PC-9 (cell line): ENCODE measurements at regions not wholly inside any gene's neighbourhood (a gene's known extent, or its start where the extent isn't known, plus 50 kb on each side); places are given as distances from the start of the nearest gene placed in this dataset.

Experiments
- BruUV-seq: library from RNA; stranded (reverse); fragments of 400-500 nt; replicated peaks from 2 replicates; lab custom pipeline; 2021; lab: Mats Ljungman, UMichigan
- CTCF ChIA-PET: fragments of 300-600 bp; sonication (Branson Sonifier 250); formaldehyde crosslinking; loops from one replicate; lab custom pipeline; 2022; ENCODE audit warnings: antibody characterized with exemption; lab: Charles Lee
- POLR2A ChIA-PET: fragments of 300-600 bp; sonication (Branson Sonifier 250); formaldehyde crosslinking; loops from one replicate; lab custom pipeline; 2022; ENCODE audit warnings: antibody characterized with exemption; ENCODE audit not compliant: unreplicated experiment; lab: Charles Lee
- DNase-seq, 2 experiments: peaks; one replicate each; pipeline versions ENCODE4 v3.0.0 to v3.0.0-alpha.2; 2015 to 2022; ENCODE audit warnings: mixed read lengths in 1 of 2
- H2AFZ ChIP-seq: fragments of 200-600 bp; sonication (generic); 2 replicates; pipeline ENCODE4 v1.8.1; 2017; ENCODE audit warnings: antibody characterized with exemption
- H3F3A ChIP-seq: fragments of 200-600 bp; sonication (generic); 2 replicates; pipeline ENCODE4 v1.8.1; 2017; ENCODE audit warnings: antibody characterized with exemption, mild to moderate bottlenecking, low read depth; ENCODE audit not compliant: insufficient read depth
- H3K27ac ChIP-seq: fragments of 200-600 bp; sonication (generic); 2 replicates; pipeline ENCODE4 v1.6.1; 2016; ENCODE audit warnings: mixed run types
- H3K27me3 ChIP-seq: fragments of 200-600 bp; sonication (generic); 2 replicates; pipeline ENCODE4 v1.6.1; 2016; ENCODE audit warnings: low read depth, mixed run types; ENCODE audit not compliant: insufficient read depth
- H3K36me3 ChIP-seq: fragments of 200-600 bp; sonication (generic); 2 replicates; pipeline ENCODE4 v1.6.1; 2016; ENCODE audit warnings: low read depth, mixed run types
- H3K4me1 ChIP-seq: fragments of 200-600 bp; sonication (generic); replicated peaks from 2 replicates; pipeline ENCODE4 v1.6.1; 2016; ENCODE audit warnings: mixed run types; ENCODE audit not compliant: insufficient read depth
- H3K4me2 ChIP-seq: fragments of 200-600 bp; sonication (generic); 2 replicates; pipeline ENCODE4 v1.6.1; 2017; ENCODE audit warnings: mixed run types
- H3K4me3 ChIP-seq: fragments of 200-600 bp; sonication (generic); 2 replicates; pipeline ENCODE4 v1.6.1; 2016; ENCODE audit warnings: mixed run types
- H3K79me2 ChIP-seq: fragments of 200-600 bp; sonication (generic); 2 replicates; pipeline ENCODE4 v1.6.1; 2017; ENCODE audit warnings: low read depth, mixed run types
- H3K9me2 ChIP-seq: fragments of 200-600 bp; sonication (generic); 2 replicates; pipeline ENCODE4 v1.8.1; 2017; ENCODE audit warnings: mild to moderate bottlenecking; ENCODE audit not compliant: insufficient read depth
- H3K9me3 ChIP-seq: fragments of 200-600 bp; sonication (generic); 2 replicates; pipeline ENCODE4 v1.8.1; 2016; ENCODE audit warnings: low read depth; ENCODE audit not compliant: insufficient read depth
- H4K20me1 ChIP-seq: fragments of 200-600 bp; sonication (generic); 2 replicates; pipeline ENCODE4 v1.8.1; 2017; ENCODE audit not compliant: insufficient read depth
- EZH2 ChIP-seq: fragments of 200-600 bp; sonication (generic); IDR thresholded peaks from 2 replicates; pipeline ENCODE4 v1.8.0; 2017; ENCODE audit warnings: antibody characterized with exemption, low read depth
- intact Hi-C: fragments of 100-400 bp; cut with micrococcal nuclease; formaldehyde crosslinking; loops from one replicate; pipeline ENCODE4 v1.10.0; 2022; ENCODE audit not compliant: unreplicated experiment
- TF ChIP-seq, protein P1 (sequence below): fragments of 200-600 bp; sonication (generic); conservative IDR thresholded peaks from 2 replicates; pipeline ENCODE4 v1.6.1; 2017; ENCODE audit warnings: mixed run types, antibody characterized with exemption, mild to moderate bottlenecking, moderate library complexity

DNA sequence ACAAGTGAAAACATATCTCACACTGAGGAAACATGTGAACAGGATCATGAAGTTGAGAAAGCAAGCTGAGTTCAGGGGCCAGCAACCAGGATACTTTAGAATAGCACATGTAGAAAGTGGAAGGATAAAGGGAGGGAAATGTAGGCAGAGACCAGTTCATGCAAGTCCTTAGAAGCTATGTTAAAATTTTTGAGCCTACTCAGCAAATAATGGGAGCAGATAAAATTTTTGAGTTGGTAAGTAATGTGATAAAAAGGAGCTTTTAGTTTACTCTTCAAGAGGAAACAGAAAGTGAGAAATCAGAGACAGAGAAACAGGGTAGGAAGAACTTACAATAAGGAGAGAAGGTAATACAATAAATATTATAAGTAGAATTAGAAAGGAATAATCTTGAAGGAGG lies 105.6 kb upstream of the ZBTB20 start:
- no peaks in the 10 kb centered on the region; the same call in 1 of the 2 replicates for H3K9me3 ChIP-seq
- H3F3A ChIP-seq, result no peaks in the 10 kb centered on the region
- no peak for DNase-seq
- no peaks in the 10 kb centered on the region for H4K20me1 ChIP-seq
- H3K4me3 ChIP-seq, result no peak overlapping the region
- TF ChIP-seq EZH2, result no peak
- TF ChIP-seq, protein P1, sequence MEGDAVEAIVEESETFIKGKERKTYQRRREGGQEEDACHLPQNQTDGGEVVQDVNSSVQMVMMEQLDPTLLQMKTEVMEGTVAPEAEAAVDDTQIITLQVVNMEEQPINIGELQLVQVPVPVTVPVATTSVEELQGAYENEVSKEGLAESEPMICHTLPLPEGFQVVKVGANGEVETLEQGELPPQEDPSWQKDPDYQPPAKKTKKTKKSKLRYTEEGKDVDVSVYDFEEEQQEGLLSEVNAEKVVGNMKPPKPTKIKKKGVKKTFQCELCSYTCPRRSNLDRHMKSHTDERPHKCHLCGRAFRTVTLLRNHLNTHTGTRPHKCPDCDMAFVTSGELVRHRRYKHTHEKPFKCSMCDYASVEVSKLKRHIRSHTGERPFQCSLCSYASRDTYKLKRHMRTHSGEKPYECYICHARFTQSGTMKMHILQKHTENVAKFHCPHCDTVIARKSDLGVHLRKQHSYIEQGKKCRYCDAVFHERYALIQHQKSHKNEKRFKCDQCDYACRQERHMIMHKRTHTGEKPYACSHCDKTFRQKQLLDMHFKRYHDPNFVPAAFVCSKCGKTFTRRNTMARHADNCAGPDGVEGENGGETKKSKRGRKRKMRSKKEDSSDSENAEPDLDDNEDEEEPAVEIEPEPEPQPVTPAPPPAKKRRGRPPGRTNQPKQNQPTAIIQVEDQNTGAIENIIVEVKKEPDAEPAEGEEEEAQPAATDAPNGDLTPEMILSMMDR, result no peak
- ChIA-PET POLR2A (no interaction called here), CTCF (no interaction called here)
- H3K36me3 ChIP-seq, result no peaks in the 10 kb centered on the region
- peaks cover 11% of the 10 kb centered on the region for H3K4me1 ChIP-seq
- no peaks in the 10 kb centered on the region for H3K79me2 ChIP-seq
- BruUV-seq, result no TSS peak
- H3K27ac ChIP-seq, result no peak overlapping the region
- intact Hi-C loops, result no loop called here
- H3K27me3 ChIP-seq, result no peaks in the 10 kb centered on the region
- H3K4me2 ChIP-seq, result no peak overlapping the region
- no peaks in the 10 kb centered on the region for H3K9me2 ChIP-seq
- H2AFZ ChIP-seq, result no peak overlapping the region

DNA sequence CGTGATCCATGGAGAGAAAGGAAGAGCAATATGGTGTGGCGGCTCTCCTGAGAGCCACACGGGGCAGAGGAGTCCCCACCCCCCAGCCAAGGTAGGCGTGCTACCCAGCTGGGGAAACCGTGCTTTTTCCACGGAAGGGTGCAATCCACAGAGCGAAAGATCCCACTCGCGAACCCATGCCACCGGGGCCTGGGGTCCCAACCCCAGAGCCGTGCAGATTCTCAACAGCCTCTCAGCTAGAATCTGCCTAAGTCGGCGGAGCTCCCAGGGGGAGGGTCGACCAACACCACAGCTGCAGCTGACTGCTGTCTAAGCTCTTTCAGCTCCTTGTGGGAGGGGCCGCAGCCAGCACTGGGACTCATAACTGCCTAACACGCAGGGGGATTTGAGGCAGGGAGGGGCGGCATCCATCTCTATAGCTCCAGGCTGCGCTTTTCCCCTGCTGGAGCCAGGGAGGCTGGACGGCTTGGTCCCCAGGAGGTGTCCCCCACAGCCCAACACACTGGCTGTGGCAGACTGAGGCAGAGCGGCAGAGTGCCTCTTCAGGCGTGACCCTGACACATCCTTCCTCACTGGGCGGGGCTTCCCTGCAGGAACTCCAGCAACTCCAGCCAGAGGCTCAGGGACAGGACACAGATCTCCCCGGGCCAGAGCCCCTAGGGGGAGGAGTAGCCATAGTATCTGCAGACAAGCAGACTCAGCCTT lies 107.6 kb upstream of the ZBTB20 start:
- no peak overlapping the region for H2AFZ ChIP-seq
- H3K4me3 ChIP-seq, result no peak overlapping the region
- BruUV-seq, result no TSS peak
- no peaks in the 10 kb centered on the region for H3K79me2 ChIP-seq
- no peak for DNase-seq
- H3K4me1 ChIP-seq, result no peaks in the 10 kb centered on the region
- ChIA-PET CTCF (no interaction called here), POLR2A (no interaction called here)
- H3F3A ChIP-seq, result no peaks in the 10 kb centered on the region
- no peak overlapping the region for H3K4me2 ChIP-seq
- H3K27ac ChIP-seq, result no peak overlapping the region
- H3K27me3 ChIP-seq, result no peaks in the 10 kb centered on the region
- H3K9me3 ChIP-seq, result no peaks in the 10 kb centered on the region; the same call in 1 of the 2 replicates
- no peaks in the 10 kb centered on the region for H4K20me1 ChIP-seq
- H3K36me3 ChIP-seq, result no peaks in the 10 kb centered on the region
- no peak for TF ChIP-seq EZH2
- TF ChIP-seq, protein P1, result no peak
- intact Hi-C loops, result no loop called here
- H3K9me2 ChIP-seq, result no peaks in the 10 kb centered on the region

DNA sequence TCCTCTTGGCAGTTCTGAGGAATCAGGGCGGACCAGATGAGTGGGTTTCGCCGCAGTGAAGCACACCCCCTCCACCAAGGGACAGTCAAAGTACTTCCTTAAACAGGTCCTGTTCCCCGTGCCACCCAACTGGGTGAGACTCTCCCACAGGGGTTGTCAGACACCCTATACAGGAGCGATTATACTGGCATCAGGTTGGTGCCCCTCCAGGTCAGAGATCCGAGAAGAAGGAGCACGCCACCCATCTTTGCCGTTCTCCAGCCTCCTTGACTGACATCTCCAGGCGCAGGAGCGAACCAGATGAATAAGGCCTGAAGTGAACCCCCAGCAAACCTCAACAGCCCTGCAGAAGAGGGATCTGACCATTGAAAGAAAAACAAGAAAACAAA lies 108.1 kb upstream of the ZBTB20 start:
- Histone ChIP-seq H3K9me3 (no peaks in the 10 kb centered on the region; the same call in 1 of the 2 replicates), H3K9me2 (no peaks in the 10 kb centered on the region), H3K36me3 (no peaks in the 10 kb centered on the region), H3K4me1 (no peaks in the 10 kb centered on the region), H3K4me3 (no peak overlapping the region), H3K27ac (no peak overlapping the region), H3K27me3 (no peaks in the 10 kb centered on the region), H4K20me1 (no peaks in the 10 kb centered on the region), H3F3A (no peaks in the 10 kb centered on the region), H3K79me2 (no peaks in the 10 kb centered on the region), H3K4me2 (no peak overlapping the region), H2AFZ (no peak overlapping the region)
- no TSS peak for BruUV-seq
- no peak for DNase-seq
- TF ChIP-seq, protein P1, result no peak
- no peak for TF ChIP-seq EZH2
- intact Hi-C loops, result no loop called here
- CTCF ChIA-PET, result no interaction called here
- POLR2A ChIA-PET, result no interaction called here
